Activated CD8-positive, alpha-beta memory T cell treated with anti-CD3 and anti-CD28 coated beads, Interleukin-2, amount 10 ng/mL, durations not matched to agents 7 days and 5 days (primary cell): ENCODE measurements at regions not wholly inside any gene's neighbourhood (a gene's known extent, or its start where the extent isn't known, plus 50 kb on each side); places are given as distances from the start of the nearest gene placed in this dataset.

Experiments
- ATAC-seq: fragments of 150-1000 bp; cut with Tn5 transposase; one replicate; pipeline ENCODE4 v1.10.0; 2021; ENCODE audit warnings: moderate library complexity
- CTCF ChIA-PET: fragments of 350-600 bp; sonication (Branson Sonifier 250); formaldehyde crosslinking; loops from one replicate; lab custom pipeline; 2021; ENCODE audit warnings: antibody characterized with exemption; lab: Charles Lee
- DNase-seq: peaks from one replicate; pipeline ENCODE4 v3.0.0-alpha.2; 2020
- H3K27ac Mint-ChIP-seq: one replicate; pipeline ENCODE4 v1.8.0; 2021; ENCODE audit warnings: mild to moderate bottlenecking, mixed read lengths
- H3K27me3 Mint-ChIP-seq: one replicate; pipeline ENCODE4 v1.8.0; 2021; ENCODE audit warnings: mixed read lengths
- H3K36me3 Mint-ChIP-seq: one replicate; pipeline ENCODE4 v1.8.0; 2021; ENCODE audit warnings: mild to moderate bottlenecking, mixed read lengths
- H3K4me1 Mint-ChIP-seq: one replicate; pipeline ENCODE4 v1.8.0; 2021; ENCODE audit warnings: mixed read lengths
- H3K4me3 Mint-ChIP-seq: one replicate; pipeline ENCODE4 v1.8.0; 2021; ENCODE audit warnings: mild to moderate bottlenecking, moderate library complexity, mixed read lengths
- H3K9me3 Mint-ChIP-seq: one replicate; pipeline ENCODE4 v1.8.0; 2022; ENCODE audit warnings: low read depth, mixed read lengths

- ATAC-seq (no peak), DNase-seq (no peak)
- Mint-ChIP-seq H3K4me1 (peaks cover 18% of the 10 kb centered on the region), H3K27me3 (no peaks in the 10 kb centered on the region), H3K9me3 (no peaks in the 10 kb centered on the region), H3K36me3 (no peaks in the 10 kb centered on the region), H3K27ac (no peak overlapping the region), H3K4me3 (no peak overlapping the region)
- CTCF ChIA-PET: no interaction called here
These were observed 109.1 kb upstream of the ELL2 start for GRCh38 chr5:96070622-96071225.

- Mint-ChIP-seq H3K9me3 (no peaks in the 10 kb centered on the region), H3K27me3 (no peaks in the 10 kb centered on the region), H3K36me3 (no peaks in the 10 kb centered on the region), H3K4me1 (peaks cover 21% of the 10 kb centered on the region), H3K27ac (peak overlapping the region; percentile 30), H3K4me3 (no peak overlapping the region)
- no peak for DNase-seq
- CTCF ChIA-PET: interaction anchor here (0.6 kb wide), 1 partner anchor 357 kb away, joined by 3 read pairs; no protein-coding TSS in a partner anchor
- ATAC-seq: peak; percentile 16
These were observed 106.4 kb upstream of the ELL2 start for GRCh38 chr5:96067894-96068614.

- Mint-ChIP-seq H3K9me3 (no peaks in the 10 kb centered on the region), H3K4me1 (peaks cover 21% of the 10 kb centered on the region), H3K27me3 (no peaks in the 10 kb centered on the region), H3K27ac (no peak overlapping the region), H3K36me3 (no peaks in the 10 kb centered on the region), H3K4me3 (no peak overlapping the region)
- no peak for DNase-seq
- CTCF ChIA-PET: no interaction called here
- ATAC-seq: no peak
These were observed 105.6 kb upstream of the ELL2 start for GRCh38 chr5:96067251-96067650.

GRCh38 chr5:96066386-96066719, 104.7 kb upstream of the ELL2 start:
- H3K4me1 Mint-ChIP-seq: peaks cover 21% of the 10 kb centered on the region

GRCh38 chr5:96065685-96066385, 104.2 kb upstream of the ELL2 start:
- Mint-ChIP-seq H3K27ac (peak overlapping the region; percentile 75), H3K9me3 (peaks cover 3% of the 10 kb centered on the region), H3K4me3 (no peak overlapping the region), H3K4me1 (peaks cover 21% of the 10 kb centered on the region), H3K36me3 (no peaks in the 10 kb centered on the region), H3K27me3 (no peaks in the 10 kb centered on the region)
- CTCF ChIA-PET: no interaction called here
- peak; percentile 53 for ATAC-seq
- no peak for DNase-seq

More at GRCh38 chr5:96066386-96066719, 104.7 kb upstream of the ELL2 start:
- H3K27ac Mint-ChIP-seq: peak overlapping the region; percentile 75
- CTCF ChIA-PET: no interaction called here
- DNase-seq (no peak), ATAC-seq (no peak)
- H3K27me3 Mint-ChIP-seq: no peaks in the 10 kb centered on the region
- H3K4me3 Mint-ChIP-seq: no peak overlapping the region
- H3K36me3 Mint-ChIP-seq: no peaks in the 10 kb centered on the region
- peaks cover 3% of the 10 kb centered on the region for H3K9me3 Mint-ChIP-seq

GRCh38 chr5:96064877-96065276, 103.2 kb upstream of the ELL2 start:
- Mint-ChIP-seq H3K4me1 (peaks cover 21% of the 10 kb centered on the region), H3K27me3 (no peaks in the 10 kb centered on the region), H3K4me3 (no peak overlapping the region), H3K36me3 (no peaks in the 10 kb centered on the region), H3K9me3 (peaks cover 3% of the 10 kb centered on the region), H3K27ac (no peak overlapping the region)
- ATAC-seq (no peak), DNase-seq (no peak)
- CTCF ChIA-PET: no interaction called here

- Mint-ChIP-seq H3K27ac (no peak overlapping the region), H3K9me3 (peaks cover 3% of the 10 kb centered on the region), H3K36me3 (no peaks in the 10 kb centered on the region), H3K4me3 (no peak overlapping the region), H3K27me3 (no peaks in the 10 kb centered on the region), H3K4me1 (peaks cover 18% of the 10 kb centered on the region)
- DNase-seq (no peak), ATAC-seq (no peak)
- CTCF ChIA-PET: interaction anchor here (1.4 kb wide), 1 partner anchor 281 kb away, joined by 3 read pairs; no protein-coding TSS in a partner anchor
These were observed 101.2 kb upstream of the ELL2 start for GRCh38 chr5:96062836-96063235.

GRCh38 chr5:96058084-96058483, 96.4 kb upstream of the ELL2 start:
- Mint-ChIP-seq H3K36me3 (no peaks in the 10 kb centered on the region), H3K4me1 (peaks cover 6% of the 10 kb centered on the region), H3K27ac (no peak overlapping the region), H3K4me3 (no peak overlapping the region), H3K9me3 (peaks cover 3% of the 10 kb centered on the region), H3K27me3 (peaks cover 13% of the 10 kb centered on the region)
- no peak for DNase-seq
- ATAC-seq: no peak
- CTCF ChIA-PET: no interaction called here

- no peak overlapping the region for H3K27ac Mint-ChIP-seq
- ATAC-seq (no peak), DNase-seq (no peak)
- H3K27me3 Mint-ChIP-seq: peaks cover 13% of the 10 kb centered on the region
- H3K4me1 Mint-ChIP-seq: peaks cover 6% of the 10 kb centered on the region
- H3K36me3 Mint-ChIP-seq: no peaks in the 10 kb centered on the region
- no peak overlapping the region for H3K4me3 Mint-ChIP-seq
- H3K9me3 Mint-ChIP-seq: no peaks in the 10 kb centered on the region
- CTCF ChIA-PET: interaction anchor here (1.4 kb wide), 1 partner anchor 21 kb away, joined by 3 read pairs; no protein-coding TSS in a partner anchor
These were observed 92.8 kb upstream of the ELL2 start for GRCh38 chr5:96054311-96055030.

- no peaks in the 10 kb centered on the region for H3K36me3 Mint-ChIP-seq
- H3K4me3 Mint-ChIP-seq: no peak overlapping the region
- CTCF ChIA-PET: interaction anchor here (1.4 kb wide), 2 partner anchors 22 to 282 kb away, joined by 3 read pairs; no protein-coding TSS in a partner anchor
- peaks cover 6% of the 10 kb centered on the region for H3K4me1 Mint-ChIP-seq
- ATAC-seq: no peak
- no peaks in the 10 kb centered on the region for H3K9me3 Mint-ChIP-seq
- no peak overlapping the region for H3K27ac Mint-ChIP-seq
- H3K27me3 Mint-ChIP-seq: peaks cover 13% of the 10 kb centered on the region
- no peak for DNase-seq
These were observed 91.5 kb upstream of the ELL2 start for GRCh38 chr5:96053063-96053735.

- CTCF ChIA-PET: interaction anchor here (1.4 kb wide), 1 partner anchor 283 kb away, joined by 3 read pairs; no protein-coding TSS in a partner anchor
- no peak overlapping the region for H3K4me3 Mint-ChIP-seq
- H3K27ac Mint-ChIP-seq: no peak overlapping the region
- ATAC-seq: no peak
- no peaks in the 10 kb centered on the region for H3K36me3 Mint-ChIP-seq
- DNase-seq: no peak
- no peaks in the 10 kb centered on the region for H3K9me3 Mint-ChIP-seq
- peaks cover 11% of the 10 kb centered on the region for H3K27me3 Mint-ChIP-seq
- H3K4me1 Mint-ChIP-seq: peaks cover 6% of the 10 kb centered on the region
These were observed 90.7 kb upstream of the ELL2 start for GRCh38 chr5:96052374-96052773.

- CTCF ChIA-PET: no interaction called here
- Mint-ChIP-seq H3K4me1 (peaks cover 6% of the 10 kb centered on the region), H3K27ac (no peak overlapping the region), H3K27me3 (peaks cover 8% of the 10 kb centered on the region), H3K9me3 (no peaks in the 10 kb centered on the region), H3K4me3 (no peak overlapping the region), H3K36me3 (no peaks in the 10 kb centered on the region)
- ATAC-seq: no peak
- no peak for DNase-seq
These were observed 89.8 kb upstream of the ELL2 start for GRCh38 chr5:96051401-96051830.
